GM21367 (cell line): ENCODE measurements at regions not wholly inside any gene's neighbourhood (a gene's known extent, or its start where the extent isn't known, plus 50 kb on each side); places are given as distances from the start of the nearest gene placed in this dataset.
"Not testable (repeated sequence)": the region's sequence is repeated elsewhere in the genome, so short reads cannot be mapped to it uniquely, and the experiment has no call there.

Experiments used
- ATAC-seq: cut with Tn5 transposase; IDR thresholded peaks from one replicate; pipeline ENCODE4 v1.9.1; 2021; ENCODE audit not compliant: unreplicated experiment

- no peak for ATAC-seq
Measured at GRCh38 chr5:4614088-4614487, 526.0 kb upstream of the ADAMTS16 start.

DNA sequence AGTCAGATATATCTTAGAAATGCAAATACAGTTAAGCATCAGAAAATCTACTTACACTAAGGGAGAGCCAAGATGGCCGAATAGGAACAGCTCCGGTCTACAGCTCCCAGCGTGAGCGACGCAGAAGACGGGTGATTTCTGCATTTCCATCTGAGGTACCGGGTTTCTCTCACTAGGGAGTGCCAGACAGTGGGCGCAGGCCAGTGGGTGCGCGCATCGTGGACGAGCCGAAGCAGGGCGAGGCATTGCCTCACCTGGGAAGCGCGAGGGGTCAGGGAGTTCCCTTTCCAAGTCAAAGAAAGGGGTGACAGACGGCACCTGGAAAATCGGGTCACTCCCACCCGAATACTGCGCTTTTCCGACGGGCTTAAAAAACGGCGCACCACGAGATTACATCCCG is 524.8 kb upstream of the ADAMTS16 start:
- ATAC-seq = not testable (repeated sequence)

- ATAC-seq = no peak
Measured at GRCh38 chr5:4625206-4625896, 514.8 kb upstream of the ADAMTS16 start.

DNA sequence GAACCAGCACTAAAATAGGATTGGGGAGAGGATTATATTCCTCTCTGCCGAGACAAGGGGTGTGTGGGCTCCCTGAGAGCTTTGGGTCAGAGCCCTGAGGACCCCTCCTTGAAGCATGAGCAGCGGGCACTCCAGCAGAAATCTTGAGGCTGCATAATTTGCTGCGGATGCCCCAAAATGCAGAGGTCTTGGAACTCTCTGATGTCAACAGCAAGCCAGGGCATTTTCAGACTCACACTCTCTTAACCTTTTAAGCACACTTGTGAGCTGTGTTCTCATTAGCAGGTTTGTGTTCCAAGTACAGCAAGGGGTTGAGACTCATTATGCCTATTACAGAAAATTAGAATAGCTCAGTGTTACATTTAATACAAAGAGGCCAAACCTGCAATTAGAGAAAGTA is 513.0 kb upstream of the ADAMTS16 start:
- ATAC-seq = no peak

DNA sequence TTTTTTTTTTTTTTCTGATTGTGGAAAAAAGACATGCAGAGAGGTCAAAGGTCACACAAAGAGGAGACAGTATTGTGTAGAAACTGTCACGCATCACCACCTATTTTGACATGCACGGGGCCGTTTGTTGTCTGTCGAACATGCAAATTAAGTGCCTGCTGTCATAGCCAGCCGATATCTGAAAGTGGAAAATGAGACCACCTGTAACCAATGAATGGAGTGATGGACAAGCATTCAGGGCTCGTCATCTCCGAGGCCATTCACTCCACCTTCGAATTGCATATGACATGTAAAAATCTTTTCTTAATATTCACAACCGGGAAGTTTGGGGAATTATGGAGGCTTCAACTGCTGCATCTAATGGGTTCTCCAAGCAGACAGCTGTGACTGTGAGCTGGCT is 512.2 kb upstream of the ADAMTS16 start:
- ATAC-seq = no peak

- ATAC-seq = no peak
Measured at GRCh38 chr5:4628645-4629385, 511.3 kb upstream of the ADAMTS16 start.

GRCh38 chr5:4630031-4630430 is 510.1 kb upstream of the ADAMTS16 start:
- ATAC-seq = no peak

- no peak for ATAC-seq
Measured at GRCh38 chr5:4634342-4634741, 505.8 kb upstream of the ADAMTS16 start.

DNA sequence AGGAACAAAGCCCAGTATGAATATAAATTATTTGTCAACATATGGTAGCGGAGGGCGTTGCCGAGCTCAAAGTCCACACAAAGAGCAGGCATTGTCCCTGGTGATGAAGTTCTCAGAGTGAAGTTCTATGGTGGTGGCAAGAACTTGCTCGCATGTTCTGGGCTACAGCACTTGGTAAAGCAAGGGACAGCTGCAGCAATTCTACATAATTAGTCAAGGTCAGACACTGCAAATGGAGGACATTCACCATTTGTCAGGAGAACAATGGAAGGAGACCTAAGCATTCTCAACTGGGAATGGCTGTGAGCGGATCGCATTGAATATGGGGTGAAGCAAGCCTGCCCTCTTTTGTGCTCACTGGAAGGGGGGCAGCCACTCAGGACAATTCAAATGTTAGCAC is 503.8 kb upstream of the ADAMTS16 start:
- no peak for ATAC-seq

DNA sequence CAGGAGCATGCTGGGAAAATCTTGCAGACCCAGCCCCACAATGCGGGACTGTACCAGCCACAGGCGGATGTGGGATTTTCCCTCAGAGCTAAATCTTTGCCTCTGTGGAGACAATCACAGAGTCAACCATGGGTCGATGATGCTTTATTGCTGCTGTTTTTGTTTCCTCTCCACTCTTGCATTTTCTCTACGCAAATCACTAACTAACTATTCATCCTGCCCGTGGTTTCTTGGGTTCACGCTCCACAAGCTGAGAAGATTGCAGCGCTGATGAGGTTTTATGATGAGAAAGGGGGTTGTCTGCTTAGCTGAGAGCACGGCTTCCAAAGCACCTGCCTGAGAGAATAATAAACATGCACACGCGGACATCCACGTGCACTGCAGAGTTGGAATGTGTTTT is 500.2 kb upstream of the ADAMTS16 start:
- ATAC-seq = no peak

GRCh38 chr5:4640795-4641194 is 499.3 kb upstream of the ADAMTS16 start:
- ATAC-seq = no peak

DNA sequence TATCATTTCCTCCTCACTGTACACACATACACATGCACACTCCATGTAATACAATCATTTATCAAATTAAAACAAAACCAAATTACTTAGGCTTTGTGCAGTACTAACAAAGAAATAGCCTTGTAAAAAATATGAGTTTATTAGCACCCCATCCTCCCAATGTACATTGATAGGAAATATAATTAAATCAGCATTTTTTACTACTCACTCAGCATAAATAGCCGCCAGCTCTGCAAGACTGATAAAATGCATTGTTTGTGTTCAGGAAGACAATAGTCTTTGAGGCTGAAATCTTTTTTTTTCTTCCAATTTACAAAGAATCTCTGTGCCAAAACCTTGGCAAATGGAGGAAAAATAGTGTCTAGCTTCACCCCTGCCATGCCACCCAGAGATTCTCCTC is 497.6 kb upstream of the ADAMTS16 start:
- ATAC-seq = no peak

DNA sequence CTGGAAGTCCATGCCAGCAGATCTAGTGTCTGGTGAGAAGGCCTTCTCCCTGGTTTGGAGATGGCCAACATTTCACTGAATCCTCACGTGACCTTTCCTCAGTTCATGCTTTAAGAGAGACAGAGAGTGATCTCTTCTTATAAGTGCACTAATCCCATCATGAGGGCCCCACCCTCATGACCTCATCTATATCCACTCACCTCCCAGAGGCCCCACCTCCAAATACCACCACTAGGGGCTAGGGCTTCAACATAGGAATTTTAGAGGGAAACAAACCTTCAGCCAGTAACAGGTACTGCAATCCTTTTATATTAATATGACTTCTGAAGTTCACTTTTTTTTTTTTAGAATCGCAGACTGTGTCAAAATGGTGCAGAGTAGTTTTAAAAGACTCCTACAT is 496.9 kb upstream of the ADAMTS16 start:
- ATAC-seq = no peak

GRCh38 chr5:4643960-4644359 is 496.2 kb upstream of the ADAMTS16 start:
- ATAC-seq = no peak

GRCh38 chr5:4646715-4647375 is 493.3 kb upstream of the ADAMTS16 start:
- no peak for ATAC-seq

- no peak for ATAC-seq
Measured at GRCh38 chr5:4647955-4648354, 492.2 kb upstream of the ADAMTS16 start.

GRCh38 chr5:4651806-4652565 is 488.1 kb upstream of the ADAMTS16 start:
- no peak for ATAC-seq

DNA sequence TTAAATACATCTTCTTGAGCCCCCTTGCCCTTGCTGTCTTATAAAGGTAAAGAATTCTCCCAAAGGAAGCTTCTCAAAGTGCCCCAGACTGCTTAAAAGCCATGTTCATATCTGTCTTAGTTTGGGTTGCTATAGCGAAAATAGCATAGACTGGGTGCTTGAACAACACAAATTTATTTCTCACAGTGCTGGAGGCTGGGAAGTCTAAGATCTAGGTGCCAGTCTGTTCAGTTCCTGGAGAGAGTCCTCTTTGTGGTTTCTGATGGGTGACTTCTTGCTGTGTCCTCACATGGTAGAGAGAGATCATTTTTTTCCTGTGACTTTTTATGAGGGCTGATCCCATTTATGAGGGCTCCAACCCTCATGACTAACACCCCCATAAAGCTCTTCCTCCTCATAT is 486.7 kb upstream of the ADAMTS16 start:
- ATAC-seq = no peak

DNA sequence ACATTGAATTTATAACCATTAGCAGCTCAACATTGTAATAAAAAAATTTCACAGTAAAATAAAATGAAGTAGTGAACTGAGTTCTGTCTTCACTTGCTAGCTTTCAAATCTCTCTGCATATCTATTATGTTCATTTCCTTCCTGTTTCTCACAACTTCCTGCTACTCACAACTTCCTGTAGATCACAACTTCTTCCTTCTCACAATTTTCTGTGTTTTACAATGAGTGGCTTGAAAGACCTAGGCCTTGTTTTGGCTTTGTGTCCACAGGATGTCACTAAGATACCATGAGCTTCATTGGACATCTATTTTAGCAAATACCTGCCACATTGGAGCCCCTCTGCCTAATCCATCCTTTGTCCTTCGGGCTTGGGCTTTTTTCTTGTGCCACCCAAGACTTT is 480.3 kb upstream of the ADAMTS16 start:
- ATAC-seq = no peak

GRCh38 chr5:4661326-4661725 is 478.8 kb upstream of the ADAMTS16 start:
- ATAC-seq = no peak

GRCh38 chr5:4661836-4662235 is 478.3 kb upstream of the ADAMTS16 start:
- no peak for ATAC-seq
